Stimulated activated naive B cell treated with anti-CD40 and anti-IgM and Interleukin-4, amounts not matched to agents 10 μg/mL and 1 μg/mL and 100 μg/mL, for 72 hours (primary cell): ENCODE measurements at regions not wholly inside any gene's neighbourhood (a gene's known extent, or its start where the extent isn't known, plus 50 kb on each side); places are given as distances from the start of the nearest gene placed in this dataset.

Source experiments
- ATAC-seq, 2 donors: fragments of 150-1000 bp; cut with Tn5 transposase; replicated peaks; 2 replicates each; pipeline ENCODE4 v1.10.0; 2021; ENCODE audit warnings: moderate library complexity in 1 of 2
- DNase-seq: peaks from one replicate; pipeline ENCODE4 v3.0.0; 2021
- H3K27ac Mint-ChIP-seq: one replicate; pipeline ENCODE4 v1.8.0; 2022; ENCODE audit warnings: mild to moderate bottlenecking, mixed read lengths
- H3K27me3 Mint-ChIP-seq, 2 donors: one replicate each; pipeline ENCODE4 v1.8.0; 2022; ENCODE audit warnings: mixed read lengths in 2 of 2
- H3K36me3 Mint-ChIP-seq, 2 donors: one replicate each; pipeline ENCODE4 v1.8.0; 2022; ENCODE audit warnings: mixed read lengths in 2 of 2, mild to moderate bottlenecking in 1 of 2
- H3K4me1 Mint-ChIP-seq, 2 donors: one replicate each; pipeline ENCODE4 v1.8.0; 2022; ENCODE audit warnings: mixed read lengths in 2 of 2, mild to moderate bottlenecking in 1 of 2
- H3K4me3 Mint-ChIP-seq, 2 donors: one replicate each; pipeline ENCODE4 v1.8.0; 2022; ENCODE audit warnings: mild to moderate bottlenecking in 2 of 2, mixed read lengths in 2 of 2, moderate library complexity in 1 of 2
- H3K9me3 Mint-ChIP-seq, 2 donors: one replicate each; pipeline ENCODE4 v1.8.0; 2022; ENCODE audit warnings: mixed read lengths in 2 of 2, mild to moderate bottlenecking in 1 of 2

DNA sequence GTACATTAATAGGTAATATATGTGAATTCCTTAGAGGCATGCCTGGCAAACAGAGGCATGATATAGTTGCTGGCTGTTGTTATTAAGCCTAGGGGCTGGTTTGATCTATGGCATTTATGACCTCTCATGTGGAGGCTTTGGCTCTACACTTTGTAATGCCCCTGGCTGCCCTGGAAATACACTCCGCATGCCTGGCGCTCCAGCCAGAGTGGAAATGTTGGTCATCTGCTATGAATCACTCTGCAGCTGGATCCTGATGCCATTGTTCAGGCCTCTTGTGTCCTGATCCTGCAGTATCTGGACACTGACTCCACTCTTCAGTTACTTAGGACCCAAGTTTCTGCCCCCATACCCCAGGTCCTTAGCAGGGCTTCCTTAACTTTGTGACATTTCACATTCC, 200.5 kb upstream of the PCSK2 start:
- Mint-ChIP-seq H3K27ac (no peak overlapping the region), H3K4me3 (no peak overlapping the region), H3K36me3 (no peaks in the 10 kb centered on the region), H3K9me3 (peaks cover 8 to 11% of the 10 kb centered on the region in 2 donors), H3K4me1 (no peaks in the 10 kb centered on the region), H3K27me3 (no peaks in the 10 kb centered on the region)
- DNase-seq (no peak), ATAC-seq (no peak)

DNA sequence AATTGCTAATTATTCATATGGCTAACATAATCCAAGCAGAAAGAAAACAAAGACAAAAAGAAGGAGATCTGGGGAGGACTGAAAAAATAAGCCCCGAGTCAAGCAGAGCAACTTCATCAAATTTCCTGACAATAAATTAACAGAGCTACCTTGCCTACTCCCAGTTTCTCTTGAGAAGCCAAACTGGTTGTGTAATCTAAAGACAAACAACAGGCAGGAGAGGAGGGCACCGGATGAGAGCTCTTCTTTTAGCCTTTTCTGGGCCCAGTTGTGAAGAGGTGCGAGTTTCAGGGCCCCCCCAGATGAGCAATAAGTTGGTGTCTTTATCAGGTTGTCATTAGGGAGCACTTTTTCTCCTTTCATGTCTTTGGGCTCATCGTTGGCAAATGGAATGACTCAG, 197.1 kb upstream of the PCSK2 start:
- Mint-ChIP-seq H3K9me3 (peaks cover 10 to 11% of the 10 kb centered on the region in 2 donors), H3K27me3 (no peaks in the 10 kb centered on the region), H3K27ac (no peak overlapping the region), H3K4me3 (no peak overlapping the region), H3K4me1 (no peaks in the 10 kb centered on the region), H3K36me3 (no peaks in the 10 kb centered on the region)
- ATAC-seq = no peak
- no peak for DNase-seq

DNA sequence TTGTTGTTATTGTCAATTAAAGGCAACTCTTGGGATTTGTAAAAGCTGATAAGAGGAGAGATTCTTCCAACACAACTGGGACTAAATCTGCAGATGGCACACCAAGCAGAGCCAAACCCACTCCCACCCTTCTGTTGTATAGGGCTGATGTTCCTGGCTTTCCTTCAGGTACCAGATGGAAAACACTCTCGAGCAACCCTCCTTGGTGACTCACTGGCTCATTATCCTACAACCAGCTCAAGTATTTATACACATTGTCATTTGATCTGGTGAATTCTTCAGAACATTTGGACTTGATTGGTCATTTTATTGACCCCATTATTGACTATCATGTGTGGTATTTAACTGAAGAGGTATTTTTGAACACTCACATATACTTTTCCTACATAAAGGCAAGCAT, 190.3 kb upstream of the PCSK2 start:
- no peak for DNase-seq
- Mint-ChIP-seq H3K27ac (no peak overlapping the region), H3K9me3 (peaks cover 2 to 3% of the 10 kb centered on the region in 2 donors), H3K4me3 (no peak overlapping the region), H3K27me3 (no peaks in the 10 kb centered on the region), H3K36me3 (no peaks in the 10 kb centered on the region), H3K4me1 (no peaks in the 10 kb centered on the region)
- ATAC-seq = no peak

DNA sequence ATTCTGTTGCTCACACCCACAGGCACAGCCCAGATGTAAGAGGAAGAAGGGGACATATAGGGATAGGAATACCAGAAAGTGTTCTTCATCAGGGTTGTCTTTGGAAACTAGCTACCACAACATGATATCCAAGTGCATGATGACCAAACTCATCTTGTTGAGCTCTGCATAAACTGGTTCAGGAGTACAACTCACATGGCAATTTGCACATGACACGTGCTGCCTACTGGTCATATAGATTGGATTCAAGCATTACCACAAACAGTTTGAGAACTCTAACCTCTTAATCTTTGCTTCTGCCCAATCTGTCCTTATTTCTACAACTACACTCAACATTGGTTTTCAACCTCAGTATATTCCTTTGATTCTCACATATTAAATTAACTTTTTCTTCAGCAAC, 184.7 kb upstream of the PCSK2 start:
- DNase-seq = no peak
- no peak for ATAC-seq
- Mint-ChIP-seq H3K27ac (no peak overlapping the region), H3K4me3 (no peak overlapping the region), H3K27me3 (no peaks in the 10 kb centered on the region), H3K36me3 (no peaks in the 10 kb centered on the region), H3K9me3 (peaks cover 0 to 3% of the 10 kb centered on the region in 2 donors), H3K4me1 (no peaks in the 10 kb centered on the region)

DNA sequence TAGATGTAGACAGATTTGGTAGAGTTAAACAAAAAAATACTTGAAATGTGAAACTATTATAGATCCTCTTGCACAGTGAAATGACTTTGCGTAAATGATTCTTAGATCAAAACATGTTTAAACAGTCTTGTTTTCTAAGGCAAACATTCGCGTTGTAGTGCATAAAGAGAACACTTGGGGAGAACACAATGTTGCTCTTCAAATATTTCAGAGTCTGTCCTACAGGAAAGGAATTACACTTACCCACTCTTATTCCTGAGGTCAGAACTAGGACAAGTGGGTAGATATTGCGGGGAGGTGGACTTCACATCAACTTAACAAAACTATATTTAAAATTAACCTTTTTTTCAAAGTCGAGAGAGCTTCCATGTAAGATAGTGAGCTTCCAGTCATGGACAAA, 183.5 kb upstream of the PCSK2 start:
- no peaks in the 10 kb centered on the region for H3K36me3 Mint-ChIP-seq
- no peak overlapping the region for H3K27ac Mint-ChIP-seq
- H3K4me1 Mint-ChIP-seq = no peaks in the 10 kb centered on the region
- no peak for ATAC-seq
- H3K27me3 Mint-ChIP-seq = no peaks in the 10 kb centered on the region
- DNase-seq = no peak
- no peak overlapping the region for H3K4me3 Mint-ChIP-seq
- peaks cover 0 to 4% of the 10 kb centered on the region in 2 donors for H3K9me3 Mint-ChIP-seq

DNA sequence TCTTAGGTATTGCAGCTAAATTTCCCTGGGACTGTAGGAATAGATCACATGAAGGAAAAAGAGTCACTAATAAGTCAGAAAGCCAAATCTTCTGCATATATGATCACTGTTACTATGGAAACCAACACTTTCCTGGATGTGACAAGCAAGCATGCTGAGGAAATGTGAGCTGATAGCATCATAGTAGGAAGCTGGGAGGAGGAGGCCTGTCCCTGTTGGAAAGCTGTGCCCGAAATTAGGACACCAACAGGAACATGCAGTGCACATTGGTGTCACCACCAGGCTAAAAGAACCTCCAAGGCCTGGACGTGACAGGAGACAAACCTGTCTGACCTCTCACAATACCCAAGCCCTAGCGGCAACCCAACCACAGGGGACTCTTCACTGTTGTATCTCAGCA, 181.9 kb upstream of the PCSK2 start:
- Mint-ChIP-seq H3K4me1 (no peaks in the 10 kb centered on the region), H3K9me3 (peaks cover 0 to 5% of the 10 kb centered on the region in 2 donors), H3K27me3 (no peaks in the 10 kb centered on the region), H3K4me3 (no peak overlapping the region), H3K27ac (no peak overlapping the region), H3K36me3 (no peaks in the 10 kb centered on the region)
- DNase-seq (no peak), ATAC-seq (no peak)

DNA sequence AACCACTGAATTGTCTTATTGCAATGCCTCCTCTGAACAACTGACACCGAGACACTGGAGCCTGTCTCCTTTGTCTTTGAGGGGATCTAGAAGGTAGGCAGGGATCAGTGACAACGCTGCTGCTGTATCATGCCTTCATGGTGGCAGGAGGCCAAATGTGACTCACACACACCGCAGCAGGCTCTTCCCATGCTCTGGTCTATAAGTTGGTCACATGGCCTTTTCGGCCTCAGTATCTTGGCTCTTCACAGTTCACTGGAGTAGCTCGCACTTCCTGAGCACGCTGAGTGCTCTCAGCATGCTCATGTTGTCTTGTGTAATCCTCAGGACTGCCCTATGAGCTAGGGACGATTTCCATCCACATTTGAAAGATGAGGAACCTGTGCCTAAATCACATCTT, 167.4 kb upstream of the PCSK2 start:
- Mint-ChIP-seq H3K27ac (no peak overlapping the region), H3K4me3 (no peak overlapping the region), H3K36me3 (no peaks in the 10 kb centered on the region), H3K9me3 (peaks cover 7 to 11% of the 10 kb centered on the region in 2 donors), H3K27me3 (no peaks in the 10 kb centered on the region), H3K4me1 (no peaks in the 10 kb centered on the region)
- DNase-seq = no peak
- no peak for ATAC-seq

DNA sequence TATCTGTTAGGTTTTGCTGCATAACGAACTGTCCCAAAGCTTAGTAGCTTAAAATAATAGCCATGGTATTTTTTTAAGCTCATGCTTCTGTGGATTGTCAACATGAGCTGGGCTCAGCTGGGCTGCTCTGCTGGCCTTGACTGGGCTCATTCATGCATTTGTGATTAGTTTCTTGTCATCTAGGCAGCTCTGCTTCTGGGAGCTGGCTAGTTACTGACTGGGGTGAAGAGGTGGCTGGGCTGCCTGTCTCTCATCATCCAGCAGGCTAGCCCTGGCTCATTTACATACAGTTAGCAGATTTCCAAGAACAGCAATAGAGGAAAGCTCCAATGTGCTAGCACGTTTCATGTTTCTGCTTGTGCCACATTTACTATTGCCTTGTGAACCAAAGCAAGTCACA, 165.1 kb upstream of the PCSK2 start:
- Mint-ChIP-seq H3K4me3 (no peak overlapping the region), H3K9me3 (peaks cover 7 to 11% of the 10 kb centered on the region in 2 donors), H3K4me1 (no peaks in the 10 kb centered on the region), H3K27ac (no peak overlapping the region), H3K36me3 (no peaks in the 10 kb centered on the region), H3K27me3 (no peaks in the 10 kb centered on the region)
- DNase-seq = no peak
- ATAC-seq = no peak

DNA sequence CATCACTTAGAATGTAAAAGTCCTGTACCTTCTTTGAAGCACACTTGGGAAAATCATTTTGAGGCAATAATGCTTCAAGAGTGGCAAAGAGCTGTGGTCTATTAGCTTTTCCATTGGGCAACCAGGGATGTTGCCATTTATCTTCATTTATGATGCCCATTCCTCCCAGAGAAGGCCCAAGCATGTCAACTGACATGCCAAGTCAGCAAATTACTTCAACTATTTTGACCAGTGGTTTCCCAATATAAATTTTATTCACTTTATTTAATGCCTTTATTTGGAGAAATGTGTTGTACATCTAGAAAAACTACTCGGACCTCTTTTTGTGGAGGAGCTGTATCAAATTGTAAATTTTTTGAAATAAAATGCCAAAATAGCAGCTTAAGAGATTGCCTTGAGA, 164.1 kb upstream of the PCSK2 start:
- Mint-ChIP-seq H3K4me3 (no peak overlapping the region), H3K27ac (no peak overlapping the region), H3K27me3 (no peaks in the 10 kb centered on the region), H3K4me1 (no peaks in the 10 kb centered on the region), H3K36me3 (no peaks in the 10 kb centered on the region), H3K9me3 (peaks cover 3 to 7% of the 10 kb centered on the region in 2 donors)
- DNase-seq (no peak), ATAC-seq (no peak)

DNA sequence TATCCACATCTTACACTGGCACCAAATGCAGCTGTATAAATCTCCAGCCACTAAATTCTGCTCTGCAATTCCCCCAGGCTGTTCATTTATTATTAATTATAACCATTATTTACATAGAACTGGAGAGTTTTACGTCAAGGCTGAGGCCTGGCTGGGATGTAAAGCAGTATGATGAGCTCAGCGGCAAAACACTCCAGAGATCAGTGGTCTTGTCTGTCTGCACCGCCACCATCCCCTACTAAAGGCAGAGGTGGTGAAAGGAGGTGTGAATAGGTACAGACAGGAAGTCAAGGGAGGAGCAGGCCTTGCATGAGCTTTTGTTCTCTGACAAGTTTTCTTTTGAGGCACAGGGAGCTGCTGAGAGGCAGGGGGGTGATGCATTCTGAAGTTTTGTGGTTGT, 159.9 kb upstream of the PCSK2 start:
- Mint-ChIP-seq H3K27me3 (no peaks in the 10 kb centered on the region), H3K36me3 (no peaks in the 10 kb centered on the region), H3K4me3 (no peak overlapping the region), H3K4me1 (no peaks in the 10 kb centered on the region), H3K9me3 (peaks cover 7 to 10% of the 10 kb centered on the region in 2 donors), H3K27ac (no peak overlapping the region)
- DNase-seq (no peak), ATAC-seq (no peak)

DNA sequence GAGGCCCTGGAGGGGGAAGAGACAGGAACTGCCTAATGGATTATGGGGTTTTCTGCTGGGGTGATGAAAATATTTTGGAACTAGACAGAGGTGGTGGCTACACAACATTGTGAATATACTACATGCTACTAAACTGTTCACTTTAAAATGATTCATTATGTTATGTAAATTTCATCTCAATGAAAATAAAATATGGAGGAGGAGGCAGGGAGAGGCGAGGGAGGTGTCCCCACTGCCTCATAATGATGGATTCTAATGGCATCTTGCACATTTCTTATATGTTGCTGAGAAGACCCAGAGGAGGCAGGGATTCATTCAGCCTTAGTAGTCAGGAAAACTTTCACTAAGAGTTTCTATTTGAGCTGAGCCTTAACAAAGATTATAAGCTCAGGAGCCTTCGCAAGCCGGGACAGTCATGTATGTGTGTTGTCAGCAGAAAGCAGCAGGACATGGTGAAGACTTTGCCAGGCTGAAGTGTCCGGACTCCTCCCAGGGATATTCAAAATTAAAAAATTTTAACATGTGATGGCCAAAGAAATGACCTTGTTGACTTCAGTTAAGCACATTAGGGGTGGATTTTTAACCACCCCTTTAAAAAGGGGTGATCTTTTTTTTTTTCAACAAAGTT, 158.6 kb upstream of the PCSK2 start:
- Mint-ChIP-seq H3K27ac (no peak overlapping the region), H3K36me3 (no peaks in the 10 kb centered on the region), H3K4me3 (no peak overlapping the region), H3K27me3 (no peaks in the 10 kb centered on the region), H3K4me1 (no peaks in the 10 kb centered on the region), H3K9me3 (peaks cover 5 to 10% of the 10 kb centered on the region in 2 donors)
- no peak for DNase-seq
- no peak for ATAC-seq

DNA sequence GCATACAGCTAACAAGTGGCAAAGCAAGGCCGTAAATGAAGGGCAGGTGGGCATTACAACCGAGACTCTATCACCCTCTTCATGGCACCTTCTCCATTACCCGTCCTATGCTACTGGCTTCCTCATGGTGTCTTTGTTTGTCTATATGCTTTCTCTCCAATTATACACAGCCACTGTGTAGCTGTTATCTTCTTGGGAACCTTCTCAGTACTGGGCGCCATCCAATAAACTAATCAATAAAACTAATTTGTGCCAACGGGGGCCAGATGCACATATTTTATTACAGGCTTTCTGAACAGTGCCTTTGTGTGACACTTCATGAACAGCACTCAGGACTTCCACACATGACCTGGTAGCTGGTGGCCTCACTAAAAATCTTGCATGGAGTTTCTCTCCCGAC, 149.8 kb upstream of the PCSK2 start:
- Mint-ChIP-seq H3K27me3 (no peaks in the 10 kb centered on the region), H3K4me1 (no peaks in the 10 kb centered on the region), H3K27ac (no peak overlapping the region), H3K4me3 (no peak overlapping the region), H3K9me3 (peaks cover 2 to 9% of the 10 kb centered on the region in 2 donors), H3K36me3 (no peaks in the 10 kb centered on the region)
- ATAC-seq (no peak), DNase-seq (no peak)

DNA sequence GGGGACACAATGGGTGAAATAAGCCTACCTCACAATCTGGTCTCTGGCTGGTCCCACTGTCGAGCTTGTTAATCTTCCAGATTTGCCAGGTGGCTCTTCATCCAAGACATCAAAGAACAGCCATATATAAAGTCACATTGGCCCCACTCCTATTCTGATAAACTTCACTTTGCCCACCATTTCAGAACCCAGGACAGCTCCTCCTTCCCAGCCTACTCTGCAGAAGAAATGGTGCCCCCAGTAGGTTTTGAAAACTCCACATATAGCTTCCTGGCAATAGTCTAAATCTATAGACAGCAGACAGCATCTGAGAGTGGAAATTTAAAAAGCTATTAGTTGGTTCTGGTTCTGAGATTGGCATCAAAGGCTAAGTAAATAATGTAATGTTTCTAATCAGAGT, 143.1 kb upstream of the PCSK2 start:
- H3K27me3 Mint-ChIP-seq = no peaks in the 10 kb centered on the region
- no peaks in the 10 kb centered on the region for H3K36me3 Mint-ChIP-seq
- H3K27ac Mint-ChIP-seq = no peak overlapping the region
- DNase-seq (no peak), ATAC-seq (no peak)
- H3K9me3 Mint-ChIP-seq = peaks cover 3 to 8% of the 10 kb centered on the region in 2 donors
- no peak overlapping the region for H3K4me3 Mint-ChIP-seq
- H3K4me1 Mint-ChIP-seq = no peaks in the 10 kb centered on the region

DNA sequence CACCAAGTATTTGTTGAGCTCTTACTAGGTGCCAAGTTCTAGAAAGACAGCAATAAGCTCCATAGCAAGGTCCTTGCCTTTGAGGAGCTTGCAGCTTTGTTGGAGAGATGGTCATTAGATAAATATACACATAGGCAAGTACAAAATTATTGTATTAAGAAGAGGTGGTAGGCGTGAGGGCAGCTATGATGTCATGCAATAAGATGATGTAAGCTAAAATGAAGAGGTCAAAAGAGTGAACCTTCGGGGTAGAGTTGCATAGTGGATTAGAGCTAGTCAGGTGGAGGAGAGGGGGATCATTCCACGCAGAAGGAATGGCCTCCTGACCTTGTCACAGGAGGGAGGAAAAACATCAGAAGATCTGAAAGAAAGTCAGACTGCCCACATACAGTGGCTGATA, 141.9 kb upstream of the PCSK2 start:
- Mint-ChIP-seq H3K27me3 (no peaks in the 10 kb centered on the region), H3K36me3 (no peaks in the 10 kb centered on the region), H3K4me1 (no peaks in the 10 kb centered on the region), H3K4me3 (no peak overlapping the region), H3K27ac (no peak overlapping the region), H3K9me3 (peaks cover 3 to 8% of the 10 kb centered on the region in 2 donors)
- DNase-seq (no peak), ATAC-seq (no peak)

DNA sequence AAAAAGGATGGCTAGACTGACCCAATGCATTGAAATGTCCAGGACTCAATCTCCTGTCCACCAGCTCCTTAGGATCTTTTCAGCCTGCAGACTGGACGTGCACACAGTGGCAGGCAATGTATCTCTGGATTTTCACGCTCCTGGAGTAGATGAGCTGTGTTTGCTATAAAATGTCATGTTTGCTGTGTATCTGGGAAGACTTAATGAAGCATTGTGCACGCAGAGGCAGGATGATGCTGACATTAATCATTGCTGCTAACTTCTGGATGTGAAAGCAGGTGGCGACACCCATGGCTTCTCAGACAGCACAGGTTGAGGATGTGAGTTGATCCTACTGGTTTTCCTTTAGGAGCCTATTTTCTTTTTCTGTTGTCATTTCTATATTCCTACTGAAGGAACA, 133.1 kb upstream of the PCSK2 start:
- H3K27ac Mint-ChIP-seq = no peak overlapping the region
- no peaks in the 10 kb centered on the region for H3K36me3 Mint-ChIP-seq
- no peaks in the 10 kb centered on the region for H3K4me1 Mint-ChIP-seq
- DNase-seq (no peak), ATAC-seq (no peak)
- H3K27me3 Mint-ChIP-seq = no peaks in the 10 kb centered on the region
- H3K4me3 Mint-ChIP-seq = no peak overlapping the region
- H3K9me3 Mint-ChIP-seq = no peaks in the 10 kb centered on the region

DNA sequence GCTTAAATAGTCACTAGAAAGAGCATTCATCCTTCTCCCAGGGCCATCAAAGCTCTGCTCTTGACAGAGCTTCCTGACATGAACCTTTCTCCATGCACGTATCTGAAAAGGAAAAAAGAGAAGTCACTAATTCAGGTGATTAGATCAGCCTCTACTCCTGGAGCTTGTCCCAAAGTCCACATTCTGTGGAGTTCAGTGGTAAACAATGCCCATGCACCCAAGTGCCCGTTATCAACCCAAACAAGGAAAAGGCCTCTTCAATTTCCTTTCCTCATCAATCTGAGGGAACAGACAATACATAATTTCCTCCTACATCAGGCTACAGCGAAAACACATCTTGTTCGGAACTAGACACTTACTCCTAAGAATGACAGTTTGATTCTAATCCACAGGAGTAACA, 129.2 kb upstream of the PCSK2 start:
- H3K9me3 Mint-ChIP-seq = peaks cover 0 to 5% of the 10 kb centered on the region in 2 donors

More for the DNA sequence above, 129.2 kb upstream of the PCSK2 start:
- Mint-ChIP-seq H3K27ac (no peak overlapping the region), H3K27me3 (no peaks in the 10 kb centered on the region), H3K4me1 (no peaks in the 10 kb centered on the region), H3K36me3 (no peaks in the 10 kb centered on the region), H3K4me3 (no peak overlapping the region)
- ATAC-seq = no peak
- no peak for DNase-seq
